Gastrocnemius medialis (tissue), 4 donors: ENCODE measurements at regions not wholly inside any gene's neighbourhood (a gene's known extent, or its start where the extent isn't known, plus 50 kb on each side); places are given as distances from the start of the nearest gene placed in this dataset.

Source experiments
- ATAC-seq, 2 donors: fragments of 150-250 bp; one replicate each; pipeline ENCODE4 v1.9.1; 2016
- DNase-seq, 2 donors: peaks; one replicate each; pipeline ENCODE4 v3.0.0-alpha.2; 2019
- H3K27ac ChIP-seq, 4 donors: fragments of 200-600 bp; sonication (generic); 1 replicate in 1 of 4; 2 replicates in 3 of 4; pipeline ENCODE4 v1.5.1; 2016 to 2018; ENCODE audit warnings: mild to moderate bottlenecking in 2 of 4, moderate library complexity in 1 of 4
- H3K27me3 ChIP-seq, 3 donors: fragments of 200-600 bp; sonication (generic) in 2 of 3; 1 replicate in 1 of 3; 2 replicates in 2 of 3; pipeline versions ENCODE4 v1.5.1 to v1.6.0; 2016 to 2019; ENCODE audit warnings: mild to moderate bottlenecking in 1 of 3, moderate library complexity in 1 of 3
- H3K36me3 ChIP-seq, 2 donors: fragments of 200-600 bp; sonication (generic) in 1 of 2; one replicate each; pipeline ENCODE4 v1.5.1; 2017 to 2018
- H3K4me1 ChIP-seq, 2 donors: fragments of 200-600 bp; sonication (generic) in 1 of 2; one replicate each; pipeline ENCODE4 v1.5.1; 2016 to 2017; ENCODE audit warnings: mild to moderate bottlenecking in 2 of 2
- H3K4me3 ChIP-seq, 4 donors: fragments of 200-600 bp; sonication (generic) in 3 of 4; 1 replicate in 1 of 4; 2 replicates in 3 of 4; pipeline ENCODE4 v1.5.1; 2016 to 2019; ENCODE audit warnings: mild to moderate bottlenecking in 2 of 4
- H3K9me3 ChIP-seq, 3 donors: fragments of 200-600 bp; sonication (generic) in 2 of 3; 1 replicate in 1 of 3; 2 replicates in 2 of 3; pipeline ENCODE4 v1.5.1; 2016 to 2019
- CTCF ChIP-seq, 5 experiments: fragments of 450-650 bp in 3 of 5; fragments of 200-600 bp in 2 of 5; sonication (generic) in 2 of 5; IDR thresholded peaks in 4 of 5; conservative IDR thresholded peaks in 1 of 5; 1 replicate in 4 of 5; 2 replicates in 1 of 5; pipeline ENCODE4 v1.5.1; 2016 to 2019; ENCODE audit warnings: antibody characterized with exemption in 5 of 5, mild to moderate bottlenecking in 3 of 5, moderate library complexity in 3 of 5
- POLR2A ChIP-seq, 2 donors: fragments of 450-650 bp; IDR thresholded peaks; one replicate each; pipeline ENCODE4 v1.6.1; 2017; ENCODE audit warnings: antibody characterized with exemption in 2 of 2, mild to moderate bottlenecking in 2 of 2, moderate library complexity in 2 of 2
- in situ Hi-C, 4 donors: fragments of 200-750 bp; cut with MboI; loops; one replicate each; pipeline versions ENCODE4 v1.15.0 to v1.8.0; 2017; ENCODE audit warnings: low sequenced_read_pairs in 4 of 4
- intact Hi-C: fragments of 100-400 bp; cut with DNase I; formaldehyde crosslinking; loops from one replicate; pipeline ENCODE4 v1.15.1; 2023; ENCODE audit warnings: low total_unique reads

- H3K9me3 ChIP-seq, result no peaks in the 10 kb centered on the region
- no peak for DNase-seq
- H3K27ac ChIP-seq, result no peak overlapping the region
- H3K27me3 ChIP-seq, result no peaks in the 10 kb centered on the region
- no peaks in the 10 kb centered on the region for H3K36me3 ChIP-seq
- H3K4me1 ChIP-seq, result no peaks in the 10 kb centered on the region
- H3K4me3 ChIP-seq, result no peak overlapping the region
- ATAC-seq, result no peak
- TF ChIP-seq POLR2A (IDR thresholded peaks at IDR 0.05) (no peak), CTCF (IDR thresholded peaks at IDR 0.05 in 4 of 5, conservative IDR thresholded peaks at IDR 0.05 in 1 of 5) (no peak)
- in situ Hi-C loops, result no loop called here
- intact Hi-C loops, result no loop called here
These were observed 53.5 kb upstream of the TSHZ3 start for GRCh38 chr19:31402529-31403316.

GRCh38 chr19:31406106-31406505 lies 56.9 kb upstream of the TSHZ3 start:
- no peaks in the 10 kb centered on the region for H3K9me3 ChIP-seq
- TF ChIP-seq POLR2A (IDR thresholded peaks at IDR 0.05), result no peak
- TF ChIP-seq CTCF (IDR thresholded peaks at IDR 0.05 in 4 of 5, conservative IDR thresholded peaks at IDR 0.05 in 1 of 5), result no peak
- no peak overlapping the region for H3K4me3 ChIP-seq
- in situ Hi-C loops, result no loop called here
- H3K27me3 ChIP-seq, result no peaks in the 10 kb centered on the region
- intact Hi-C loops, result no loop called here
- no peak overlapping the region for H3K27ac ChIP-seq
- H3K36me3 ChIP-seq, result no peaks in the 10 kb centered on the region
- DNase-seq, result no peak
- no peaks in the 10 kb centered on the region for H3K4me1 ChIP-seq
- no peak for ATAC-seq

GRCh38 chr19:31408460-31409124 lies 59.4 kb upstream of the TSHZ3 start:
- no peaks in the 10 kb centered on the region for H3K36me3 ChIP-seq
- TF ChIP-seq POLR2A (IDR thresholded peaks at IDR 0.05) (no peak), CTCF (IDR thresholded peaks at IDR 0.05 in 4 of 5, conservative IDR thresholded peaks at IDR 0.05 in 1 of 5) (no peak)
- no peak overlapping the region for H3K27ac ChIP-seq
- in situ Hi-C loops (no loop called here), intact Hi-C loops (no loop called here)
- H3K4me1 ChIP-seq, result no peaks in the 10 kb centered on the region
- DNase-seq, result no peak
- H3K9me3 ChIP-seq, result no peaks in the 10 kb centered on the region
- no peak for ATAC-seq
- H3K27me3 ChIP-seq, result no peaks in the 10 kb centered on the region
- H3K4me3 ChIP-seq, result no peak overlapping the region

- in situ Hi-C loops, result no loop called here
- Histone ChIP-seq H3K27me3 (peaks cover 0 to 3% (median 0%) of the 10 kb centered on the region in 3 donors), H3K4me1 (no peaks in the 10 kb centered on the region), H3K36me3 (no peaks in the 10 kb centered on the region), H3K9me3 (no peaks in the 10 kb centered on the region), H3K4me3 (no peak overlapping the region), H3K27ac (no peak overlapping the region)
- intact Hi-C loops, result no loop called here
- ATAC-seq (no peak), DNase-seq (no peak)
- no peak for TF ChIP-seq CTCF (IDR thresholded peaks at IDR 0.05 in 4 of 5, conservative IDR thresholded peaks at IDR 0.05 in 1 of 5)
- no peak for TF ChIP-seq POLR2A (IDR thresholded peaks at IDR 0.05)
These were observed 64.1 kb upstream of the TSHZ3 start for GRCh38 chr19:31413353-31413752.
